GM21447 (cell line): ENCODE measurements at regions not wholly inside any gene's neighbourhood (a gene's known extent, or its start where the extent isn't known, plus 50 kb on each side); places are given as distances from the start of the nearest gene placed in this dataset.

Source experiments
- ATAC-seq: cut with Tn5 transposase; IDR thresholded peaks from one replicate; pipeline ENCODE4 v1.9.1; 2021; ENCODE audit not compliant: unreplicated experiment

- no peak for ATAC-seq
Observed at GRCh38 chr5:133831491-133832224, 136.8 kb downstream of the C5orf15 start.

GRCh38 chr5:133830911-133831310 lies 137.5 kb downstream of the C5orf15 start:
- ATAC-seq = no peak

- ATAC-seq = no peak
Observed at GRCh38 chr5:133830281-133830680, 138.1 kb downstream of the C5orf15 start.

- ATAC-seq = no peak
Observed at GRCh38 chr5:133829786-133830185, 138.6 kb downstream of the C5orf15 start.

GRCh38 chr5:133828722-133829121 lies 139.7 kb downstream of the C5orf15 start:
- ATAC-seq = no peak

- ATAC-seq = no peak
Observed at GRCh38 chr5:133827830-133828229, 140.6 kb downstream of the C5orf15 start.

- no peak for ATAC-seq
Observed at GRCh38 chr5:133827011-133827410, 141.4 kb downstream of the C5orf15 start.

GRCh38 chr5:133825631-133826289 lies 142.7 kb downstream of the C5orf15 start:
- peak; percentile 34 for ATAC-seq

- ATAC-seq = peak; percentile 72
Observed at GRCh38 chr5:133824661-133825254, 143.7 kb downstream of the C5orf15 start.

- ATAC-seq = no peak
Observed at GRCh38 chr5:133821889-133822288, 146.5 kb downstream of the C5orf15 start.

GRCh38 chr5:133821311-133821741 lies 147.1 kb downstream of the C5orf15 start:
- no peak for ATAC-seq

- ATAC-seq = no peak
Observed at GRCh38 chr5:133820507-133820906, 147.9 kb downstream of the C5orf15 start.

- no peak for ATAC-seq
Observed at GRCh38 chr5:133819977-133820471, 148.4 kb downstream of the C5orf15 start.

- no peak for ATAC-seq
Observed at GRCh38 chr5:133818869-133819600, 149.4 kb downstream of the C5orf15 start.

GRCh38 chr5:133818031-133818431 lies 150.4 kb downstream of the C5orf15 start:
- ATAC-seq = no peak

- no peak for ATAC-seq
Observed at GRCh38 chr5:133817456-133817855, 151.0 kb downstream of the C5orf15 start.

GRCh38 chr5:133816791-133817190 lies 151.6 kb downstream of the C5orf15 start:
- no peak for ATAC-seq

GRCh38 chr5:133814152-133814551 lies 154.3 kb downstream of the C5orf15 start:
- no peak for ATAC-seq

GRCh38 chr5:133811168-133811567 lies 157.3 kb downstream of the C5orf15 start:
- ATAC-seq = no peak

- no peak for ATAC-seq
Observed at GRCh38 chr5:133809801-133810200, 158.6 kb downstream of the C5orf15 start.

GRCh38 chr5:133807348-133807747 lies 161.1 kb downstream of the C5orf15 start:
- no peak for ATAC-seq
